ENCODE measurements at regions not wholly inside any gene's neighbourhood (a gene's known extent, or its start where the extent isn't known, plus 50 kb on each side); places are given as distances from the start of the nearest gene placed in this dataset.
"Not testable (repeated sequence)": the region's sequence is repeated elsewhere in the genome, so short reads cannot be mapped to it uniquely, and the experiment has no call there.

GRCh38 chr3:34669490-34669889 lies 871.1 kb downstream of the PDCD6IP start:
- intact Hi-C loops (cut with DNase I, micrococcal nuclease), result no loop called here
- no peaks in the 10 kb centered on the region for H3K4me1 Mint-ChIP-seq
- H3K9me3 Mint-ChIP-seq (ENCODE audit: low read depth), result no peaks in the 10 kb centered on the region
- DNase-seq, result no peak
- H3K36me3 Mint-ChIP-seq (ENCODE audit: low read depth), result no peaks in the 10 kb centered on the region
- ATAC-seq, result no peak
- H3K27me3 Mint-ChIP-seq, result no peaks in the 10 kb centered on the region
- ChIA-PET POLR2A (no interaction called here), CTCF (no interaction called here)
- no peak overlapping the region for H3K27ac Mint-ChIP-seq
- no peak overlapping the region for H3K4me3 Mint-ChIP-seq

GRCh38 chr3:34675383-34676120 lies 877.1 kb downstream of the PDCD6IP start:
- no peak for DNase-seq
- Mint-ChIP-seq H3K36me3 (ENCODE audit: low read depth) (no peaks in the 10 kb centered on the region), H3K4me1 (no peaks in the 10 kb centered on the region), H3K27ac (no peak overlapping the region), H3K4me3 (no peak overlapping the region), H3K9me3 (ENCODE audit: low read depth) (no peaks in the 10 kb centered on the region), H3K27me3 (no peaks in the 10 kb centered on the region)
- CTCF ChIA-PET, result no interaction called here
- intact Hi-C loops (cut with DNase I, micrococcal nuclease), result no loop called here
- ATAC-seq, result no peak
- POLR2A ChIA-PET, result no interaction called here

- H3K27ac Mint-ChIP-seq, result no peak overlapping the region
- no peaks in the 10 kb centered on the region for H3K27me3 Mint-ChIP-seq
- no peak overlapping the region for H3K4me3 Mint-ChIP-seq
- ATAC-seq, result no peak
- intact Hi-C loops (cut with DNase I, micrococcal nuclease), result no loop called here
- CTCF ChIA-PET, result no interaction called here
- H3K9me3 Mint-ChIP-seq (ENCODE audit: low read depth), result no peaks in the 10 kb centered on the region
- H3K4me1 Mint-ChIP-seq, result no peaks in the 10 kb centered on the region
- POLR2A ChIA-PET, result no interaction called here
- H3K36me3 Mint-ChIP-seq (ENCODE audit: low read depth), result no peaks in the 10 kb centered on the region
- no peak for DNase-seq
Measured at GRCh38 chr3:34676436-34676835, 878.0 kb downstream of the PDCD6IP start.

GRCh38 chr3:34678575-34678974 lies 880.1 kb downstream of the PDCD6IP start:
- no peaks in the 10 kb centered on the region for H3K4me1 Mint-ChIP-seq

GRCh38 chr3:34679055-34679454 lies 880.6 kb downstream of the PDCD6IP start:
- POLR2A ChIA-PET, result not testable (repeated sequence)

More at GRCh38 chr3:34678575-34678974, 880.1 kb downstream of the PDCD6IP start:
- ATAC-seq (no peak), DNase-seq (no peak)
- CTCF ChIA-PET, result no interaction called here
- no peaks in the 10 kb centered on the region for H3K36me3 Mint-ChIP-seq (ENCODE audit: low read depth)
- no peak overlapping the region for H3K27ac Mint-ChIP-seq
- H3K4me3 Mint-ChIP-seq, result no peak overlapping the region
- intact Hi-C loops (cut with DNase I, micrococcal nuclease), result no loop called here
- no peaks in the 10 kb centered on the region for H3K27me3 Mint-ChIP-seq
- no peaks in the 10 kb centered on the region for H3K9me3 Mint-ChIP-seq (ENCODE audit: low read depth)
- POLR2A ChIA-PET, result no interaction called here

GRCh38 chr3:34683851-34684250 lies 885.4 kb downstream of the PDCD6IP start:
- Mint-ChIP-seq H3K4me1 (no peaks in the 10 kb centered on the region), H3K9me3 (ENCODE audit: low read depth) (no peaks in the 10 kb centered on the region), H3K4me3 (no peak overlapping the region), H3K36me3 (ENCODE audit: low read depth) (no peaks in the 10 kb centered on the region), H3K27me3 (no peaks in the 10 kb centered on the region), H3K27ac (no peak overlapping the region)
- CTCF ChIA-PET, result interaction anchor here (0.5 to 2.3 kb wide), 8 partner anchors 423 to 921 kb away, joined by 3 to 23 read pairs (median 4); no protein-coding TSS in a partner anchor
- POLR2A ChIA-PET, result no interaction called here
- intact Hi-C loops (cut with DNase I, micrococcal nuclease), result loop anchor here in 1 of 2 experiments (1.0 to 5.0 kb wide), 3 partner anchors 424 to 801 kb away; no protein-coding TSS in a partner anchor
- ATAC-seq (no peak), DNase-seq (peak; percentile 70)

More at GRCh38 chr3:34679055-34679454, 880.6 kb downstream of the PDCD6IP start:
- H3K4me3 Mint-ChIP-seq; H3K36me3 Mint-ChIP-seq (ENCODE audit: low read depth); H3K27me3 Mint-ChIP-seq; DNase-seq; H3K27ac Mint-ChIP-seq; ATAC-seq; H3K4me1 Mint-ChIP-seq; H3K9me3 Mint-ChIP-seq (ENCODE audit: low read depth); intact Hi-C loops (cut with DNase I, micrococcal nuclease); CTCF ChIA-PET: not testable (repeated sequence)

- ChIA-PET POLR2A (no interaction called here), CTCF (interaction anchor here (2.2 kb wide), 1 partner anchor 804 kb away, joined by 5 read pairs; no protein-coding TSS in a partner anchor)
- no peak overlapping the region for H3K4me3 Mint-ChIP-seq
- no peaks in the 10 kb centered on the region for H3K9me3 Mint-ChIP-seq (ENCODE audit: low read depth)
- intact Hi-C loops (cut with DNase I, micrococcal nuclease), result no loop called here
- H3K27me3 Mint-ChIP-seq, result no peaks in the 10 kb centered on the region
- H3K4me1 Mint-ChIP-seq, result no peaks in the 10 kb centered on the region
- H3K36me3 Mint-ChIP-seq (ENCODE audit: low read depth), result no peaks in the 10 kb centered on the region
- DNase-seq, result no peak
- ATAC-seq, result no peak
- no peak overlapping the region for H3K27ac Mint-ChIP-seq
Measured at GRCh38 chr3:34686541-34686940, 888.1 kb downstream of the PDCD6IP start.

- H3K4me3 Mint-ChIP-seq, result no peak overlapping the region
- H3K27ac Mint-ChIP-seq, result no peak overlapping the region
- DNase-seq, result no peak
- H3K4me1 Mint-ChIP-seq, result no peaks in the 10 kb centered on the region
- no peaks in the 10 kb centered on the region for H3K36me3 Mint-ChIP-seq (ENCODE audit: low read depth)
- H3K27me3 Mint-ChIP-seq, result no peaks in the 10 kb centered on the region
- H3K9me3 Mint-ChIP-seq (ENCODE audit: low read depth), result no peaks in the 10 kb centered on the region
- no peak for ATAC-seq
- intact Hi-C loops (cut with DNase I, micrococcal nuclease), result no loop called here
- ChIA-PET POLR2A (no interaction called here), CTCF (interaction anchor here (2.2 kb wide), 1 partner anchor 805 kb away, joined by 5 read pairs; no protein-coding TSS in a partner anchor)
Measured at GRCh38 chr3:34687671-34688070, 889.2 kb downstream of the PDCD6IP start.

GRCh38 chr3:34696831-34697230 lies 898.4 kb downstream of the PDCD6IP start:
- DNase-seq (no peak), ATAC-seq (no peak)
- no peak overlapping the region for H3K4me3 Mint-ChIP-seq
- ChIA-PET CTCF (no interaction called here), POLR2A (no interaction called here)
- intact Hi-C loops (cut with DNase I, micrococcal nuclease), result no loop called here
- H3K9me3 Mint-ChIP-seq (ENCODE audit: low read depth), result peaks cover 15% of the 10 kb centered on the region
- H3K27me3 Mint-ChIP-seq, result no peaks in the 10 kb centered on the region
- no peaks in the 10 kb centered on the region for H3K36me3 Mint-ChIP-seq (ENCODE audit: low read depth)
- no peaks in the 10 kb centered on the region for H3K4me1 Mint-ChIP-seq
- H3K27ac Mint-ChIP-seq, result no peak overlapping the region

GRCh38 chr3:34703053-34703452 lies 904.6 kb downstream of the PDCD6IP start:
- ChIA-PET POLR2A (no interaction called here), CTCF (no interaction called here)
- H3K27me3 Mint-ChIP-seq, result no peaks in the 10 kb centered on the region

GRCh38 chr3:34724916-34725499 lies 914.3 kb upstream of the ARPP21 start:
- POLR2A ChIA-PET, result no interaction called here
- intact Hi-C loops (cut with DNase I, micrococcal nuclease), result loop anchor here in 1 of 2 experiments (5.0 kb wide), 1 partner anchor 463 kb away; no protein-coding TSS in a partner anchor
- ATAC-seq, result no peak

More at GRCh38 chr3:34703053-34703452, 904.6 kb downstream of the PDCD6IP start:
- H3K36me3 Mint-ChIP-seq (ENCODE audit: low read depth), result no peaks in the 10 kb centered on the region
- ATAC-seq (no peak), DNase-seq (peak; percentile 8)
- peaks cover 23% of the 10 kb centered on the region for H3K9me3 Mint-ChIP-seq (ENCODE audit: low read depth)
- intact Hi-C loops (cut with DNase I, micrococcal nuclease), result no loop called here
- H3K4me3 Mint-ChIP-seq, result no peak overlapping the region
- H3K4me1 Mint-ChIP-seq, result no peaks in the 10 kb centered on the region
- no peak overlapping the region for H3K27ac Mint-ChIP-seq

GRCh38 chr3:34725774-34726173 lies 913.6 kb upstream of the ARPP21 start:
- Mint-ChIP-seq H3K36me3 (ENCODE audit: low read depth) (no peaks in the 10 kb centered on the region), H3K27ac (no peak overlapping the region), H3K4me3 (no peak overlapping the region), H3K9me3 (ENCODE audit: low read depth) (peaks cover 1% of the 10 kb centered on the region), H3K27me3 (peaks cover 4% of the 10 kb centered on the region), H3K4me1 (no peaks in the 10 kb centered on the region)
- POLR2A ChIA-PET, result no interaction called here
- ATAC-seq, result no peak
- CTCF ChIA-PET, result no interaction called here
- intact Hi-C loops (cut with DNase I, micrococcal nuclease), result loop anchor here in 1 of 2 experiments (5.0 kb wide), 1 partner anchor 463 kb away; no protein-coding TSS in a partner anchor
- no peak for DNase-seq

More at GRCh38 chr3:34724916-34725499, 914.3 kb upstream of the ARPP21 start:
- DNase-seq, result no peak
- Mint-ChIP-seq H3K27ac (no peak overlapping the region), H3K4me1 (no peaks in the 10 kb centered on the region), H3K27me3 (peaks cover 4% of the 10 kb centered on the region), H3K9me3 (ENCODE audit: low read depth) (peaks cover 1% of the 10 kb centered on the region), H3K36me3 (ENCODE audit: low read depth) (no peaks in the 10 kb centered on the region), H3K4me3 (no peak overlapping the region)
- CTCF ChIA-PET, result no interaction called here
